Liver (tissue), 8 donors: ENCODE measurements at regions not wholly inside any gene's neighbourhood (a gene's known extent, or its start where the extent isn't known, plus 50 kb on each side); places are given as distances from the start of the nearest gene placed in this dataset.

Experiments
- DNase-seq: peaks from one replicate; pipeline ENCODE4 v3.0.0-alpha.2; 2017; ENCODE audit warnings: low spot score
- H3K27ac ChIP-seq, 2 donors: one replicate each; pipeline ENCODE4 v1.7.0; 2013; ENCODE audit warnings: inconsistent platforms in 2 of 2, low read length in 2 of 2, control low read depth in 1 of 2, low read depth in 1 of 2, mild to moderate bottlenecking in 1 of 2
- H3K27me3 ChIP-seq, 4 donors: one replicate each; pipeline versions ENCODE4 v1.6.1 to v1.7.0; 2013; ENCODE audit warnings: low read length in 3 of 4, inconsistent platforms in 1 of 4, mild to moderate bottlenecking in 1 of 4, moderate library complexity in 1 of 4; ENCODE audit not compliant: control insufficient read depth in 4 of 4, insufficient read depth in 4 of 4
- H3K36me3 ChIP-seq, 4 donors: one replicate each; pipeline versions ENCODE4 v1.6.1 to v1.7.0; 2013; ENCODE audit warnings: low read length in 3 of 4, mild to moderate bottlenecking in 3 of 4, low read depth in 1 of 4, moderate library complexity in 1 of 4; ENCODE audit not compliant: control insufficient read depth in 4 of 4, insufficient read depth in 3 of 4
- H3K4me1 ChIP-seq, 4 donors: one replicate each; pipeline versions ENCODE4 v1.6.1 to v1.7.0; 2013; ENCODE audit warnings: low read length in 3 of 4, mild to moderate bottlenecking in 3 of 4, moderate library complexity in 1 of 4; ENCODE audit not compliant: control insufficient read depth in 4 of 4, insufficient read depth in 4 of 4
- H3K4me3 ChIP-seq, 3 donors: one replicate each; pipeline versions ENCODE4 v1.6.1 to v1.7.0; 2013; ENCODE audit warnings: low read length in 3 of 3, control low read depth in 1 of 3, low read depth in 1 of 3, mild to moderate bottlenecking in 1 of 3
- H3K9ac ChIP-seq, 2 donors: one replicate each; pipeline ENCODE4 v1.7.0; 2013; ENCODE audit warnings: low read length in 2 of 2, mild to moderate bottlenecking in 2 of 2, moderate library complexity in 2 of 2, control low read depth in 1 of 2, low read depth in 1 of 2
- H3K9me3 ChIP-seq, 4 donors: one replicate each; pipeline versions ENCODE4 v1.6.1 to v1.7.0; 2013; ENCODE audit warnings: low read length in 3 of 4; ENCODE audit not compliant: control insufficient read depth in 4 of 4
- EGR1 ChIP-seq, 2 donors: IDR thresholded peaks; 2 replicates each; pipeline ENCODE4 v1.6.1; 2016 to 2018; ENCODE audit warnings: antibody characterized with exemption in 2 of 2, low read depth in 2 of 2
- FOXA1 ChIP-seq: IDR thresholded peaks from 2 replicates; pipeline ENCODE4 v1.6.1; 2016; ENCODE audit warnings: antibody characterized with exemption
- FOXA2 ChIP-seq: IDR thresholded peaks from 2 replicates; pipeline ENCODE4 v1.6.1; 2016; ENCODE audit warnings: antibody characterized with exemption
- GABPA ChIP-seq, 2 donors: IDR thresholded peaks in 1 of 2; conservative IDR thresholded peaks in 1 of 2; 2 replicates each; pipeline ENCODE4 v1.6.1; 2016; ENCODE audit warnings: antibody characterized with exemption in 2 of 2, mild to moderate bottlenecking in 1 of 2, moderate library complexity in 1 of 2
- HNF4A ChIP-seq, 2 donors: conservative IDR thresholded peaks; 2 replicates each; pipeline ENCODE4 v1.6.1; 2016; ENCODE audit warnings: antibody characterized with exemption in 2 of 2, mild to moderate bottlenecking in 2 of 2
- HNF4G ChIP-seq: IDR thresholded peaks from 2 replicates; pipeline ENCODE4 v1.6.1; 2016; ENCODE audit warnings: antibody characterized with exemption
- JUND ChIP-seq, 2 donors: IDR thresholded peaks; 2 replicates each; pipeline ENCODE4 v1.6.1; 2016; ENCODE audit warnings: antibody characterized with exemption in 2 of 2
- NR2F2 ChIP-seq: IDR thresholded peaks from 2 replicates; pipeline ENCODE4 v1.6.1; 2016; ENCODE audit warnings: antibody characterized with exemption
- RAD21 ChIP-seq, 2 donors: IDR thresholded peaks; 2 replicates each; pipeline ENCODE4 v1.6.1; 2016; ENCODE audit warnings: antibody characterized with exemption in 2 of 2, mild to moderate bottlenecking in 2 of 2
- RXRA ChIP-seq, 2 donors: IDR thresholded peaks; 2 replicates each; pipeline ENCODE4 v1.6.1; 2017 to 2018; ENCODE audit warnings: antibody characterized with exemption in 2 of 2, mild to moderate bottlenecking in 1 of 2
- SP1 ChIP-seq: IDR thresholded peaks from 2 replicates; pipeline ENCODE4 v1.6.1; 2018; ENCODE audit warnings: antibody characterized with exemption, mild to moderate bottlenecking
- TAF1 ChIP-seq: conservative IDR thresholded peaks from 2 replicates; pipeline ENCODE4 v1.6.1; 2016; ENCODE audit warnings: antibody characterized with exemption, mild to moderate bottlenecking
- YY1 ChIP-seq: IDR thresholded peaks from 2 replicates; pipeline ENCODE4 v1.6.1; 2016; ENCODE audit warnings: antibody characterized with exemption, mild to moderate bottlenecking
- WGBS: extraction: QIAGEN DNeasy Blood & Tissue Kit; methylation state at CpG from one replicate; pipeline ENCODE4 v1.1.7; 2013; 5-methylcytosine and 5-hydroxymethylcytosine counted together
- TF ChIP-seq, protein P1 (sequence below): fragments of 150-350 bp; IDR thresholded peaks from 2 replicates; pipeline ENCODE4 v1.5.1; 2017; ENCODE audit warnings: improper control_type of control experiment, low read depth, low read length; ENCODE audit not compliant: missing input control
- TF ChIP-seq, protein P2 (sequence below): IDR thresholded peaks from 2 replicates; pipeline ENCODE4 v1.6.1; 2016; ENCODE audit warnings: antibody characterized with exemption
- TF ChIP-seq, protein P3 (sequence below): IDR thresholded peaks from 2 replicates; pipeline ENCODE4 v1.6.1; 2016; ENCODE audit warnings: antibody characterized with exemption
- TF ChIP-seq, protein P4 (sequence below): IDR thresholded peaks from 2 replicates; pipeline ENCODE4 v1.6.1; 2016; ENCODE audit warnings: antibody characterized with exemption
- TF ChIP-seq, protein P5 (sequence below): IDR thresholded peaks from 2 replicates; pipeline ENCODE4 v1.6.1; 2016; ENCODE audit warnings: antibody characterized with exemption, mild to moderate bottlenecking
- donor health status: healthy.
- donor health status: healthy.
- donor health status: healthy.
- donor health status: healthy.
- donor health status: healthy.

DNA sequence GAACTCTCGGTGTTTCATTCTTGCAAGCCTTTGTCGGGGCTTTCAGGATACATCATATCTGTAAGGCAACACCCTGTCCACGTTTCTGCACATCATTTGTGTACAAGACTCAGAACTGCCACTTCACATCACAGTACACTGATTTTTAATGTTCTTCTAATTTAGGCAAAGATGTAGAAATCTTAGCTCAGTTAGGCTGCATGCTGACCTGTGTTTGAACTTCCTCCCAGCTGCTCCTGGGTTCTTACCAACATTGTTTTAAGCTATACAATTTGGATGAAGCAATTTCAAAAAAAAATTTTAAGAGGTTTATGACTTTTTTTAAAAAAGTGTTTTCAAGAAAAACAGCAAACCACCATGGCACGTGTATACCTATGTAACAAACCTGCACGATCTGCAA is 1047.9 kb upstream of the SLC10A2 start:
- TF ChIP-seq, protein P1, sequence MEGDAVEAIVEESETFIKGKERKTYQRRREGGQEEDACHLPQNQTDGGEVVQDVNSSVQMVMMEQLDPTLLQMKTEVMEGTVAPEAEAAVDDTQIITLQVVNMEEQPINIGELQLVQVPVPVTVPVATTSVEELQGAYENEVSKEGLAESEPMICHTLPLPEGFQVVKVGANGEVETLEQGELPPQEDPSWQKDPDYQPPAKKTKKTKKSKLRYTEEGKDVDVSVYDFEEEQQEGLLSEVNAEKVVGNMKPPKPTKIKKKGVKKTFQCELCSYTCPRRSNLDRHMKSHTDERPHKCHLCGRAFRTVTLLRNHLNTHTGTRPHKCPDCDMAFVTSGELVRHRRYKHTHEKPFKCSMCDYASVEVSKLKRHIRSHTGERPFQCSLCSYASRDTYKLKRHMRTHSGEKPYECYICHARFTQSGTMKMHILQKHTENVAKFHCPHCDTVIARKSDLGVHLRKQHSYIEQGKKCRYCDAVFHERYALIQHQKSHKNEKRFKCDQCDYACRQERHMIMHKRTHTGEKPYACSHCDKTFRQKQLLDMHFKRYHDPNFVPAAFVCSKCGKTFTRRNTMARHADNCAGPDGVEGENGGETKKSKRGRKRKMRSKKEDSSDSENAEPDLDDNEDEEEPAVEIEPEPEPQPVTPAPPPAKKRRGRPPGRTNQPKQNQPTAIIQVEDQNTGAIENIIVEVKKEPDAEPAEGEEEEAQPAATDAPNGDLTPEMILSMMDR, result no peak
- TF ChIP-seq, protein P2, sequence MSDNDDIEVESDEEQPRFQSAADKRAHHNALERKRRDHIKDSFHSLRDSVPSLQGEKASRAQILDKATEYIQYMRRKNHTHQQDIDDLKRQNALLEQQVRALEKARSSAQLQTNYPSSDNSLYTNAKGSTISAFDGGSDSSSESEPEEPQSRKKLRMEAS, result no peak
- TF ChIP-seq TAF1 (no peak), HNF4A (conservative IDR thresholded peaks at IDR 0.05) (no peak), NR2F2 (no peak), YY1 (no peak), GABPA (IDR thresholded peaks at IDR 0.05 in 1 of 2, conservative IDR thresholded peaks at IDR 0.05 in 1 of 2) (no peak), JUND (IDR thresholded peaks at IDR 0.05) (no peak), RAD21 (IDR thresholded peaks at IDR 0.05) (no peak), FOXA1 (no peak), EGR1 (IDR thresholded peaks at IDR 0.05; ENCODE audit: low read depth in 2 of 2) (no peak), SP1 (no peak), FOXA2 (no peak), RXRA (IDR thresholded peaks at IDR 0.05) (no peak), HNF4G (no peak)
- TF ChIP-seq, protein P3, sequence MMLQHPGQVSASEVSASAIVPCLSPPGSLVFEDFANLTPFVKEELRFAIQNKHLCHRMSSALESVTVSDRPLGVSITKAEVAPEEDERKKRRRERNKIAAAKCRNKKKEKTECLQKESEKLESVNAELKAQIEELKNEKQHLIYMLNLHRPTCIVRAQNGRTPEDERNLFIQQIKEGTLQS, result no peak
- TF ChIP-seq, protein P4, sequence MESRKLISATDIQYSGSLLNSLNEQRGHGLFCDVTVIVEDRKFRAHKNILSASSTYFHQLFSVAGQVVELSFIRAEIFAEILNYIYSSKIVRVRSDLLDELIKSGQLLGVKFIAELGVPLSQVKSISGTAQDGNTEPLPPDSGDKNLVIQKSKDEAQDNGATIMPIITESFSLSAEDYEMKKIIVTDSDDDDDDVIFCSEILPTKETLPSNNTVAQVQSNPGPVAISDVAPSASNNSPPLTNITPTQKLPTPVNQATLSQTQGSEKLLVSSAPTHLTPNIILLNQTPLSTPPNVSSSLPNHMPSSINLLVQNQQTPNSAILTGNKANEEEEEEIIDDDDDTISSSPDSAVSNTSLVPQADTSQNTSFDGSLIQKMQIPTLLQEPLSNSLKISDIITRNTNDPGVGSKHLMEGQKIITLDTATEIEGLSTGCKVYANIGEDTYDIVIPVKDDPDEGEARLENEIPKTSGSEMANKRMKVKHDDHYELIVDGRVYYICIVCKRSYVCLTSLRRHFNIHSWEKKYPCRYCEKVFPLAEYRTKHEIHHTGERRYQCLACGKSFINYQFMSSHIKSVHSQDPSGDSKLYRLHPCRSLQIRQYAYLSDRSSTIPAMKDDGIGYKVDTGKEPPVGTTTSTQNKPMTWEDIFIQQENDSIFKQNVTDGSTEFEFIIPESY, result no peak
- TF ChIP-seq, protein P5, sequence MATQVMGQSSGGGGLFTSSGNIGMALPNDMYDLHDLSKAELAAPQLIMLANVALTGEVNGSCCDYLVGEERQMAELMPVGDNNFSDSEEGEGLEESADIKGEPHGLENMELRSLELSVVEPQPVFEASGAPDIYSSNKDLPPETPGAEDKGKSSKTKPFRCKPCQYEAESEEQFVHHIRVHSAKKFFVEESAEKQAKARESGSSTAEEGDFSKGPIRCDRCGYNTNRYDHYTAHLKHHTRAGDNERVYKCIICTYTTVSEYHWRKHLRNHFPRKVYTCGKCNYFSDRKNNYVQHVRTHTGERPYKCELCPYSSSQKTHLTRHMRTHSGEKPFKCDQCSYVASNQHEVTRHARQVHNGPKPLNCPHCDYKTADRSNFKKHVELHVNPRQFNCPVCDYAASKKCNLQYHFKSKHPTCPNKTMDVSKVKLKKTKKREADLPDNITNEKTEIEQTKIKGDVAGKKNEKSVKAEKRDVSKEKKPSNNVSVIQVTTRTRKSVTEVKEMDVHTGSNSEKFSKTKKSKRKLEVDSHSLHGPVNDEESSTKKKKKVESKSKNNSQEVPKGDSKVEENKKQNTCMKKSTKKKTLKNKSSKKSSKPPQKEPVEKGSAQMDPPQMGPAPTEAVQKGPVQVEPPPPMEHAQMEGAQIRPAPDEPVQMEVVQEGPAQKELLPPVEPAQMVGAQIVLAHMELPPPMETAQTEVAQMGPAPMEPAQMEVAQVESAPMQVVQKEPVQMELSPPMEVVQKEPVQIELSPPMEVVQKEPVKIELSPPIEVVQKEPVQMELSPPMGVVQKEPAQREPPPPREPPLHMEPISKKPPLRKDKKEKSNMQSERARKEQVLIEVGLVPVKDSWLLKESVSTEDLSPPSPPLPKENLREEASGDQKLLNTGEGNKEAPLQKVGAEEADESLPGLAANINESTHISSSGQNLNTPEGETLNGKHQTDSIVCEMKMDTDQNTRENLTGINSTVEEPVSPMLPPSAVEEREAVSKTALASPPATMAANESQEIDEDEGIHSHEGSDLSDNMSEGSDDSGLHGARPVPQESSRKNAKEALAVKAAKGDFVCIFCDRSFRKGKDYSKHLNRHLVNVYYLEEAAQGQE, result no peak
- no peaks in the 10 kb centered on the region for H3K4me1 ChIP-seq
- H3K9me3 ChIP-seq, result no peaks in the 10 kb centered on the region
- no peaks in the 10 kb centered on the region for H3K27me3 ChIP-seq
- H3K9ac ChIP-seq, result no peak overlapping the region
- no peak overlapping the region for H3K4me3 ChIP-seq
- DNase-seq, result no peak
- H3K27ac ChIP-seq, result no peak overlapping the region
- H3K36me3 ChIP-seq, result no peaks in the 10 kb centered on the region
- 57% methylated on average over 5 of the region's 5 CpGs for WGBS

DNA sequence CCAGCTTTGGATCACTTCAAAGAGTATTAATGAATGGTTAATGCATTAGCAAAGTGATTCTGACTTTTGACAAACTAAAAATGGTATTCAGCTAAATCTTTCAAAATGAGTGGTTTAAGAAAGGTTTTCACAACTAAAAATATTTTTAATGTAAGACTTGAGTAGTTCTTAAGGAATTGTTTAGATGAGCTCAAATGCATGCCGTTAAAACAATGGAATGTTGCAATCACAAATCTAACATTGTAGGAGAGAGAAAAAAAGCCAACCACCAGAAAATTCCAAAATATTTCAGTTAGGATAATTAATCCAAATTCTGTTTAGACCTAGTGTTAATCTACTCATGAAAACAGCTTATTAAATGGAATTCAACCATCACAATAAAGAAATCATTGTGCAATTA is 1044.8 kb upstream of the SLC10A2 start:
- H3K27me3 ChIP-seq, result no peaks in the 10 kb centered on the region
- H3K4me3 ChIP-seq, result no peak overlapping the region
- no peak for DNase-seq
- no peaks in the 10 kb centered on the region for H3K9me3 ChIP-seq
- no peak for TF ChIP-seq JUND (IDR thresholded peaks at IDR 0.05)
- no peak for TF ChIP-seq SP1
- TF ChIP-seq YY1, result no peak
- TF ChIP-seq, protein P3, result no peak
- TF ChIP-seq HNF4A (conservative IDR thresholded peaks at IDR 0.05), result no peak
- TF ChIP-seq TAF1, result no peak
- no peak for TF ChIP-seq GABPA (IDR thresholded peaks at IDR 0.05 in 1 of 2, conservative IDR thresholded peaks at IDR 0.05 in 1 of 2)
- H3K9ac ChIP-seq, result no peak overlapping the region
- H3K27ac ChIP-seq, result no peak overlapping the region
- WGBS, result 82% methylated on average over 1 of the region's 1 CpG
- no peaks in the 10 kb centered on the region for H3K36me3 ChIP-seq
- H3K4me1 ChIP-seq, result no peaks in the 10 kb centered on the region
